GM19238 (cell line): ENCODE measurements at regions not wholly inside any gene's neighbourhood (a gene's known extent, or its start where the extent isn't known, plus 50 kb on each side); places are given as distances from the start of the nearest gene placed in this dataset.
"Not testable (repeated sequence)": the region's sequence is repeated elsewhere in the genome, so short reads cannot be mapped to it uniquely, and the experiment has no call there.

ENCODE experiments used
- DNase-seq: peaks from one replicate; pipeline ENCODE4 v3.0.0; 2011; ENCODE audit warnings: low spot score; ENCODE audit not compliant: insufficient read length

GRCh38 chr9:135173066-135173465, 85.6 kb downstream of the OLFM1 start:
- DNase-seq, result no peak

GRCh38 chr9:135174248-135174647, 86.8 kb downstream of the OLFM1 start:
- DNase-seq, result no peak

GRCh38 chr9:135174981-135175380, 87.5 kb downstream of the OLFM1 start:
- no peak for DNase-seq

- no peak for DNase-seq
These were observed 88.8 kb downstream of the OLFM1 start for GRCh38 chr9:135176284-135176683.

GRCh38 chr9:135177562-135177961, 90.1 kb downstream of the OLFM1 start:
- not testable (repeated sequence) for DNase-seq

- DNase-seq, result no peak
These were observed 91.0 kb downstream of the OLFM1 start for GRCh38 chr9:135178498-135178897.

- DNase-seq, result no peak
These were observed 91.6 kb downstream of the OLFM1 start for GRCh38 chr9:135179041-135179440.

- no peak for DNase-seq
These were observed 92.5 kb downstream of the OLFM1 start for GRCh38 chr9:135179976-135180375.

- DNase-seq, result no peak
These were observed 93.1 kb downstream of the OLFM1 start for GRCh38 chr9:135180586-135180985.

GRCh38 chr9:135181336-135181735, 93.9 kb downstream of the OLFM1 start:
- no peak for DNase-seq

- DNase-seq, result not testable (repeated sequence)
These were observed 94.4 kb downstream of the OLFM1 start for GRCh38 chr9:135181841-135182240.

- no peak for DNase-seq
These were observed 95.6 kb downstream of the OLFM1 start for GRCh38 chr9:135183069-135183468.

- no peak for DNase-seq
These were observed 96.2 kb downstream of the OLFM1 start for GRCh38 chr9:135183528-135184180.

GRCh38 chr9:135184181-135185053, 96.9 kb downstream of the OLFM1 start:
- no peak for DNase-seq

- DNase-seq, result no peak
These were observed 97.6 kb downstream of the OLFM1 start for GRCh38 chr9:135185060-135185459.

- DNase-seq, result no peak
These were observed 99.0 kb downstream of the OLFM1 start for GRCh38 chr9:135186248-135187164.

- DNase-seq, result no peak
These were observed 99.9 kb downstream of the OLFM1 start for GRCh38 chr9:135187365-135187764.

GRCh38 chr9:135188681-135189151, 101.2 kb downstream of the OLFM1 start:
- no peak for DNase-seq

GRCh38 chr9:135189497-135189896, 102.0 kb downstream of the OLFM1 start:
- no peak for DNase-seq

GRCh38 chr9:135190789-135191577, 103.5 kb downstream of the OLFM1 start:
- no peak for DNase-seq

- DNase-seq, result no peak
These were observed 105.2 kb downstream of the OLFM1 start for GRCh38 chr9:135192686-135193085.
